Tibial artery (tissue), 4 donors: ENCODE measurements at regions not wholly inside any gene's neighbourhood (a gene's known extent, or its start where the extent isn't known, plus 50 kb on each side); places are given as distances from the start of the nearest gene placed in this dataset.

ENCODE experiments used
- DNase-seq, 2 donors: peaks; one replicate each; pipeline ENCODE4 v3.0.0-alpha.2; 2019
- H3K27ac ChIP-seq, 2 donors: fragments of 200-600 bp; sonication (generic) in 1 of 2; 1 replicate in 1 of 2; 2 replicates in 1 of 2; pipeline ENCODE4 v1.5.1; 2018 to 2019; ENCODE audit warnings: mild to moderate bottlenecking in 1 of 2
- H3K27me3 ChIP-seq, 2 donors: fragments of 200-600 bp; sonication (generic) in 1 of 2; one replicate each; pipeline versions ENCODE4 v1.5.1 to v1.6.0; 2016 to 2019
- H3K36me3 ChIP-seq, 3 donors: fragments of 200-600 bp; sonication (generic) in 2 of 3; one replicate each; pipeline ENCODE4 v1.5.1; 2016 to 2019; ENCODE audit warnings: mild to moderate bottlenecking in 2 of 3
- H3K4me1 ChIP-seq, 4 donors: fragments of 200-600 bp; sonication (generic) in 2 of 4; 1 replicate in 3 of 4; 2 replicates in 1 of 4; pipeline ENCODE4 v1.5.1; 2016 to 2019
- H3K4me3 ChIP-seq, 2 donors: fragments of 200-600 bp; sonication (generic) in 1 of 2; 1 replicate in 1 of 2; 2 replicates in 1 of 2; pipeline ENCODE4 v1.5.1; 2018 to 2019; ENCODE audit warnings: mild to moderate bottlenecking in 2 of 2
- H3K9me3 ChIP-seq, 3 donors: fragments of 200-600 bp; sonication (generic) in 1 of 3; one replicate each; pipeline ENCODE4 v1.5.1; 2016 to 2019
- CTCF ChIP-seq, 2 experiments: fragments of 200-600 bp in 1 of 2; fragments of 450-650 bp in 1 of 2; IDR thresholded peaks; one replicate each; pipeline ENCODE4 v1.5.1; 2017 to 2019; ENCODE audit warnings: antibody characterized with exemption in 2 of 2, mild to moderate bottlenecking in 1 of 2, moderate library complexity in 1 of 2
- intact Hi-C: fragments of 100-400 bp; cut with DNase I; formaldehyde crosslinking; loops from one replicate; pipeline ENCODE4 v1.15.0; 2023; ENCODE audit warnings: low total_unique reads

- Histone ChIP-seq H3K36me3 (no peaks in the 10 kb centered on the region), H3K27me3 (no peaks in the 10 kb centered on the region), H3K9me3 (no peaks in the 10 kb centered on the region), H3K27ac (no peak overlapping the region), H3K4me3 (no peak overlapping the region), H3K4me1 (no peaks in the 10 kb centered on the region)
- TF ChIP-seq CTCF (IDR thresholded peaks at IDR 0.05): no peak
- intact Hi-C loops: no loop called here
- DNase-seq: no peak
These were observed 2015.7 kb upstream of the LRRTM1 start for GRCh38 chr2:82320296-82320695.

GRCh38 chr2:82317012-82317411, 2012.5 kb upstream of the LRRTM1 start:
- Histone ChIP-seq H3K27ac (no peak overlapping the region), H3K9me3 (no peaks in the 10 kb centered on the region), H3K27me3 (no peaks in the 10 kb centered on the region), H3K36me3 (no peaks in the 10 kb centered on the region), H3K4me3 (no peak overlapping the region), H3K4me1 (no peaks in the 10 kb centered on the region)
- DNase-seq: no peak
- intact Hi-C loops: no loop called here
- TF ChIP-seq CTCF (IDR thresholded peaks at IDR 0.05): no peak

GRCh38 chr2:82316586-82316985, 2012.0 kb upstream of the LRRTM1 start:
- intact Hi-C loops: no loop called here
- H3K27ac ChIP-seq: no peak overlapping the region
- no peak overlapping the region for H3K4me3 ChIP-seq
- H3K4me1 ChIP-seq: no peaks in the 10 kb centered on the region
- no peaks in the 10 kb centered on the region for H3K27me3 ChIP-seq
- no peaks in the 10 kb centered on the region for H3K9me3 ChIP-seq
- no peak for DNase-seq
- H3K36me3 ChIP-seq: no peaks in the 10 kb centered on the region
- TF ChIP-seq CTCF (IDR thresholded peaks at IDR 0.05): no peak

GRCh38 chr2:82314836-82315472, 2010.4 kb upstream of the LRRTM1 start:
- Histone ChIP-seq H3K9me3 (no peaks in the 10 kb centered on the region), H3K27me3 (no peaks in the 10 kb centered on the region), H3K4me3 (no peak overlapping the region), H3K36me3 (no peaks in the 10 kb centered on the region), H3K4me1 (no peaks in the 10 kb centered on the region), H3K27ac (no peak overlapping the region)
- no peak for TF ChIP-seq CTCF (IDR thresholded peaks at IDR 0.05)
- DNase-seq: no peak
- intact Hi-C loops: no loop called here

- DNase-seq: no peak
- intact Hi-C loops: no loop called here
- no peak overlapping the region for H3K27ac ChIP-seq
- no peaks in the 10 kb centered on the region for H3K9me3 ChIP-seq
- no peak for TF ChIP-seq CTCF (IDR thresholded peaks at IDR 0.05)
- no peaks in the 10 kb centered on the region for H3K27me3 ChIP-seq
- no peaks in the 10 kb centered on the region for H3K36me3 ChIP-seq
- no peak overlapping the region for H3K4me3 ChIP-seq
- no peaks in the 10 kb centered on the region for H3K4me1 ChIP-seq
These were observed 2003.0 kb upstream of the LRRTM1 start for GRCh38 chr2:82307511-82307910.

- no peak for DNase-seq
- Histone ChIP-seq H3K27ac (no peak overlapping the region), H3K27me3 (no peaks in the 10 kb centered on the region), H3K36me3 (no peaks in the 10 kb centered on the region), H3K4me1 (no peaks in the 10 kb centered on the region), H3K9me3 (no peaks in the 10 kb centered on the region), H3K4me3 (no peak overlapping the region)
- intact Hi-C loops: no loop called here
- no peak for TF ChIP-seq CTCF (IDR thresholded peaks at IDR 0.05)
These were observed 1997.0 kb upstream of the LRRTM1 start for GRCh38 chr2:82301506-82301905.
